ENCODE measurements at regions not wholly inside any gene's neighbourhood (a gene's known extent, or its start where the extent isn't known, plus 50 kb on each side); places are given as distances from the start of the nearest gene placed in this dataset.

- WGBS (ENCODE audit: insufficient coverage), result 90% methylated on average over 1 of the region's 1 CpG
- H3K27ac Mint-ChIP-seq, result no peak overlapping the region
- Histone ChIP-seq H3K9ac (ENCODE audit: low read length) (no peak overlapping the region), H3K36me3 (replicated peaks in 1 of 2; ENCODE audit: control extremely low read depth in 1 of 2, control insufficient read depth in 1 of 2, extremely low read depth in 1 of 2, insufficient read depth in 2 of 2, low read length in 1 of 2) (no peaks in the 10 kb centered on the region), H3K9me3 (ENCODE audit: control extremely low read depth in 1 of 3, control insufficient read depth in 2 of 3, insufficient read depth in 1 of 3, low read length in 2 of 3) (no peaks in the 10 kb centered on the region), H3K4me2 (replicated peaks; ENCODE audit: low read depth, low read length, poor library complexity, severe bottlenecking) (no peak overlapping the region), H2AFZ (ENCODE audit: insufficient read depth, low read depth, low read length, poor library complexity, severe bottlenecking) (no peak overlapping the region), H3K27ac (ENCODE audit: low read length in 2 of 2) (no peak overlapping the region), H3K4me3 (ENCODE audit: control extremely low read depth in 1 of 5, extremely low read depth in 1 of 5, insufficient read depth in 1 of 5, low read depth in 2 of 5, low read length in 4 of 5) (no peak overlapping the region), H3K27me3 (replicated peaks in 1 of 4; ENCODE audit: control extremely low read depth in 1 of 4, control insufficient read depth in 3 of 4, insufficient read depth in 4 of 4, low read length in 3 of 4) (peaks cover 0 to 4% (median 0%) of the 10 kb centered on the region in 4 experiments), H3K4me1 (ENCODE audit: control insufficient read depth in 2 of 2, insufficient read depth in 2 of 2, low read length in 2 of 2) (peaks cover 6 to 9% of the 10 kb centered on the region in 2 donors), H4K20me1 (ENCODE audit: control insufficient read depth, insufficient read depth, low read length, poor library complexity, severe bottlenecking) (no peaks in the 10 kb centered on the region), H3K79me2 (ENCODE audit: control insufficient read depth, insufficient read depth, low read length) (no peaks in the 10 kb centered on the region)
- TF ChIP-seq, protein P1, sequence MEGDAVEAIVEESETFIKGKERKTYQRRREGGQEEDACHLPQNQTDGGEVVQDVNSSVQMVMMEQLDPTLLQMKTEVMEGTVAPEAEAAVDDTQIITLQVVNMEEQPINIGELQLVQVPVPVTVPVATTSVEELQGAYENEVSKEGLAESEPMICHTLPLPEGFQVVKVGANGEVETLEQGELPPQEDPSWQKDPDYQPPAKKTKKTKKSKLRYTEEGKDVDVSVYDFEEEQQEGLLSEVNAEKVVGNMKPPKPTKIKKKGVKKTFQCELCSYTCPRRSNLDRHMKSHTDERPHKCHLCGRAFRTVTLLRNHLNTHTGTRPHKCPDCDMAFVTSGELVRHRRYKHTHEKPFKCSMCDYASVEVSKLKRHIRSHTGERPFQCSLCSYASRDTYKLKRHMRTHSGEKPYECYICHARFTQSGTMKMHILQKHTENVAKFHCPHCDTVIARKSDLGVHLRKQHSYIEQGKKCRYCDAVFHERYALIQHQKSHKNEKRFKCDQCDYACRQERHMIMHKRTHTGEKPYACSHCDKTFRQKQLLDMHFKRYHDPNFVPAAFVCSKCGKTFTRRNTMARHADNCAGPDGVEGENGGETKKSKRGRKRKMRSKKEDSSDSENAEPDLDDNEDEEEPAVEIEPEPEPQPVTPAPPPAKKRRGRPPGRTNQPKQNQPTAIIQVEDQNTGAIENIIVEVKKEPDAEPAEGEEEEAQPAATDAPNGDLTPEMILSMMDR (IDR thresholded peaks at IDR 0.05), result no peak
- no peak for TF ChIP-seq EZH2 (IDR thresholded peaks at IDR 0.05; ENCODE audit: borderline replicate concordance, insufficient read depth, low read depth, low read length, poor library complexity, severe bottlenecking)
- ChIA-PET POLR2A (no interaction called here), CTCF (no interaction called here)
- H3K27me3 Mint-ChIP-seq, result peaks cover 27% of the 10 kb centered on the region
- intact Hi-C loops (cut with micrococcal nuclease), result no loop called here
- ATAC-seq (ENCODE audit: low read depth), result no peak
- no peaks in the 10 kb centered on the region for H3K9me3 Mint-ChIP-seq (ENCODE audit: insufficient read depth)
- H3K4me1 Mint-ChIP-seq, result peaks cover 8% of the 10 kb centered on the region
- DNase-seq, result no peak
- H3K4me3 Mint-ChIP-seq, result no peak overlapping the region
Measured at GRCh38 chr2:160941290-160941846, 218.9 kb upstream of the TANK start.

DNA sequence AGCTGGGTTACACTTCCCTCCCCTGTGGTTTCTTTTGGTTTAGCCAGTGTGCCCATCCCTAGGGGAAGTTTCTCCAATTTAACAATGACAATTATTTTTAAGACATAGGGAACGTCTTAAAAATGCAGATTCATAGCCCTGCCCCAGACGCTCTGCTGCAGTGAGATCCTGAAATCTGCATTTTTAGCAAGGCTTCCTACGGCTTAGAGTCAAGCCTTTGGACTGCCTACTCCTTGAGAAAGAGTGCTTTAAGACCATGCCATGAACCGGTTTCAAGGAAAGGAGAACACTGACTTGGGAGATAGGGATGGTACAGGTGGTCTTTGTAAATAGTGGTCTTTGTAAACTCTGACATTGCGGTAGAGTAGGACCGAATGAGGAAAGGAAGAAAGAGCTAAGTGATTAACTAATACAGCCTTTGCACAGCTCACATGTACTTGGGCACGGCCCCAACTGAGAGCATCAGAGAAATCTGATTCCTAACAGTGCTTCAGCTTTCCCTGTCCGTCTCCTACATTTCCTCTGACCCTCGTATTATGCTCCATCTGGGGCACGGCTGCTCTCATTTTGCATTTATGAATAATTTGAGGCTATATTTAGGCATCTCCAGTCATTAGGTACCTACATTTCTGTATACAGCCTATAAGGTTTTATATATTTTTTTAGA is 217.6 kb upstream of the TANK start:
- H3K27me3 ChIP-seq (replicated peaks in 1 of 4; ENCODE audit: control extremely low read depth in 1 of 4, control insufficient read depth in 3 of 4, insufficient read depth in 4 of 4, low read length in 3 of 4), result peaks cover 0 to 4% (median 0%) of the 10 kb centered on the region in 4 experiments
- DNase-seq, result no peak
- TF ChIP-seq, protein P1 (IDR thresholded peaks at IDR 0.05), result no peak
- TF ChIP-seq EZH2 (IDR thresholded peaks at IDR 0.05; ENCODE audit: borderline replicate concordance, insufficient read depth, low read depth, low read length, poor library complexity, severe bottlenecking), result no peak
- no peaks in the 10 kb centered on the region for H3K9me3 ChIP-seq (ENCODE audit: control extremely low read depth in 1 of 3, control insufficient read depth in 2 of 3, insufficient read depth in 1 of 3, low read length in 2 of 3)
- ChIA-PET CTCF (interaction anchor here (1.2 kb wide), 1 partner anchor 52 kb away, joined by 8 read pairs; no protein-coding TSS in a partner anchor), POLR2A (no interaction called here)
- H3K4me3 ChIP-seq (ENCODE audit: control extremely low read depth in 1 of 5, extremely low read depth in 1 of 5, insufficient read depth in 1 of 5, low read depth in 2 of 5, low read length in 4 of 5), result no peak overlapping the region
- Mint-ChIP-seq H3K4me3 (no peak overlapping the region), H3K27ac (no peak overlapping the region), H3K27me3 (peaks cover 22% of the 10 kb centered on the region), H3K9me3 (ENCODE audit: insufficient read depth) (no peaks in the 10 kb centered on the region), H3K4me1 (peaks cover 8% of the 10 kb centered on the region)
- H3K79me2 ChIP-seq (ENCODE audit: control insufficient read depth, insufficient read depth, low read length), result no peaks in the 10 kb centered on the region
- no peak overlapping the region for H3K9ac ChIP-seq (ENCODE audit: low read length)
- no peaks in the 10 kb centered on the region for H4K20me1 ChIP-seq (ENCODE audit: control insufficient read depth, insufficient read depth, low read length, poor library complexity, severe bottlenecking)
- 92% methylated on average over 6 of the region's 10 CpGs for WGBS (ENCODE audit: insufficient coverage)
- no peak overlapping the region for H3K4me2 ChIP-seq (replicated peaks; ENCODE audit: low read depth, low read length, poor library complexity, severe bottlenecking)
- intact Hi-C loops (cut with micrococcal nuclease), result no loop called here
- no peaks in the 10 kb centered on the region for H3K36me3 ChIP-seq (replicated peaks in 1 of 2; ENCODE audit: control extremely low read depth in 1 of 2, control insufficient read depth in 1 of 2, extremely low read depth in 1 of 2, insufficient read depth in 2 of 2, low read length in 1 of 2)
- H3K27ac ChIP-seq (ENCODE audit: low read length in 2 of 2), result no peak overlapping the region
- H3K4me1 ChIP-seq (ENCODE audit: control insufficient read depth in 2 of 2, insufficient read depth in 2 of 2, low read length in 2 of 2), result peaks cover 6 to 9% of the 10 kb centered on the region in 2 donors
- H2AFZ ChIP-seq (ENCODE audit: insufficient read depth, low read depth, low read length, poor library complexity, severe bottlenecking), result no peak overlapping the region
- no peak for ATAC-seq (ENCODE audit: low read depth)

Data from B cell (primary cell).